ENCODE measurements at regions not wholly inside any gene's neighbourhood (a gene's known extent, or its start where the extent isn't known, plus 50 kb on each side); places are given as distances from the start of the nearest gene placed in this dataset.

- TF ChIP-seq POLR2A (IDR thresholded peaks at IDR 0.05) (no peak), CTCF (IDR thresholded peaks at IDR 0.05) (no peak), EP300 (IDR thresholded peaks at IDR 0.05; ENCODE audit: low read depth) (no peak)
These were observed 165.1 kb upstream of the S1PR3 start for GRCh38 chr9:88826181-88826580.

Measured in transverse colon (tissue), 3 donors.